H9 (cell line): ENCODE measurements at regions not wholly inside any gene's neighbourhood (a gene's known extent, or its start where the extent isn't known, plus 50 kb on each side); places are given as distances from the start of the nearest gene placed in this dataset.

Experiments
- DNase-seq: peaks from one replicate; pipeline ENCODE4 v3.0.0-alpha.2; 2017
- H2AFZ ChIP-seq: one replicate; pipeline ENCODE4 v1.6.1; 2013; ENCODE audit warnings: mild to moderate bottlenecking, low read length, control low read depth, moderate library complexity
- H2AK5ac ChIP-seq: 2 replicates; pipeline ENCODE4 v1.6.1; 2013; ENCODE audit warnings: low read length, control low read depth, mixed read lengths; ENCODE audit not compliant: insufficient read length
- H2BK120ac ChIP-seq: one replicate; pipeline ENCODE4 v1.6.1; 2013; ENCODE audit warnings: low read depth, mild to moderate bottlenecking, low read length, control low read depth, inconsistent platforms; ENCODE audit not compliant: poor library complexity, severe bottlenecking
- H2BK12ac ChIP-seq: 2 replicates; pipeline ENCODE4 v1.6.1; 2013; ENCODE audit warnings: low read length, control low read depth, mixed read lengths, low read depth; ENCODE audit not compliant: insufficient read length
- H2BK15ac ChIP-seq: 2 replicates; pipeline ENCODE4 v1.6.1; 2013; ENCODE audit warnings: low read depth, low read length, control low read depth
- H2BK20ac ChIP-seq: one replicate; pipeline ENCODE4 v1.6.1; 2013; ENCODE audit warnings: low read depth, mild to moderate bottlenecking, low read length, control low read depth, inconsistent platforms; ENCODE audit not compliant: poor library complexity, severe bottlenecking
- H2BK5ac ChIP-seq: 2 replicates; pipeline ENCODE4 v1.6.1; 2013; ENCODE audit warnings: low read length, control low read depth, mixed read lengths; ENCODE audit not compliant: insufficient read length
- H3K14ac ChIP-seq: 2 replicates; pipeline ENCODE4 v1.6.1; 2013; ENCODE audit warnings: low read length, control low read depth; ENCODE audit not compliant: insufficient read depth
- H3K18ac ChIP-seq: 2 replicates; pipeline ENCODE4 v1.6.1; 2013; ENCODE audit warnings: low read depth, mild to moderate bottlenecking, mixed read lengths, low read length, control low read depth; ENCODE audit not compliant: insufficient read length
- H3K23ac ChIP-seq: 2 replicates; pipeline ENCODE4 v1.6.1; 2013; ENCODE audit warnings: low read length, control low read depth, mixed read lengths, low read depth; ENCODE audit not compliant: insufficient read length
- H3K23me2 ChIP-seq: 2 replicates; pipeline ENCODE4 v1.6.1; 2013; ENCODE audit warnings: low read depth, mild to moderate bottlenecking, mixed read lengths, low read length, control low read depth; ENCODE audit not compliant: insufficient read length, poor library complexity, severe bottlenecking
- H3K27ac ChIP-seq: 2 replicates; pipeline ENCODE4 v1.5.1; 2013; ENCODE audit warnings: low read length, control low read depth, mixed read lengths, low read depth; ENCODE audit not compliant: insufficient read length
- H3K27me3 ChIP-seq: 2 replicates; pipeline ENCODE4 v1.6.1; 2013; ENCODE audit warnings: low read length, control low read depth, inconsistent platforms; ENCODE audit not compliant: insufficient read depth
- H3K4ac ChIP-seq: 2 replicates; pipeline ENCODE4 v1.6.1; 2013; ENCODE audit warnings: low read depth, mild to moderate bottlenecking, control low read depth, inconsistent platforms, low read length, moderate library complexity
- H3K4me1 ChIP-seq: 2 replicates; pipeline ENCODE4 v1.6.1; 2013; ENCODE audit warnings: low read length, control low read depth, inconsistent platforms; ENCODE audit not compliant: insufficient read depth
- H3K4me2 ChIP-seq: 2 replicates; pipeline ENCODE4 v1.6.1; 2013; ENCODE audit warnings: low read length, control low read depth, mixed read lengths; ENCODE audit not compliant: insufficient read length, insufficient read depth
- H3K56ac ChIP-seq: 2 replicates; pipeline ENCODE4 v1.6.1; 2013; ENCODE audit warnings: low read depth, mild to moderate bottlenecking, mixed read lengths, low read length, control low read depth; ENCODE audit not compliant: insufficient read length
- H3K79me1 ChIP-seq: 2 replicates; pipeline ENCODE4 v1.6.1; 2013; ENCODE audit warnings: low read depth, mild to moderate bottlenecking, moderate library complexity, low read length, control low read depth, inconsistent platforms; ENCODE audit not compliant: insufficient read depth, poor library complexity, severe bottlenecking
- H3K79me2 ChIP-seq: 2 replicates; pipeline ENCODE4 v1.6.1; 2013; ENCODE audit warnings: low read length, control low read depth, inconsistent platforms; ENCODE audit not compliant: insufficient read depth
- H3K9ac ChIP-seq: 2 replicates; pipeline ENCODE4 v1.6.1; 2013; ENCODE audit warnings: low read length, control low read depth, mixed read lengths; ENCODE audit not compliant: insufficient read length; ENCODE audit errors: extremely low read depth
- H3K9me3 ChIP-seq: one replicate; pipeline ENCODE4 v1.6.1; 2013; ENCODE audit warnings: low read depth, low read length, inconsistent platforms; ENCODE audit not compliant: control insufficient read depth
- H3T11ph ChIP-seq: one replicate; pipeline ENCODE4 v1.6.1; 2013; ENCODE audit warnings: mild to moderate bottlenecking, low read length, control low read depth, inconsistent platforms
- H4K20me1 ChIP-seq: one replicate; pipeline ENCODE4 v1.6.1; 2013; ENCODE audit not compliant: control insufficient read depth, insufficient read length, insufficient read depth
- H4K5ac ChIP-seq: 2 replicates; pipeline ENCODE4 v1.6.1; 2013; ENCODE audit warnings: low read depth, mild to moderate bottlenecking, mixed read lengths, low read length, control low read depth; ENCODE audit not compliant: insufficient read length
- H4K8ac ChIP-seq: replicated peaks from 2 replicates; pipeline ENCODE4 v1.6.1; 2013; ENCODE audit warnings: low read length, control low read depth, mixed read lengths, low read depth; ENCODE audit not compliant: insufficient read length
- H4K91ac ChIP-seq: 2 replicates; pipeline ENCODE4 v1.6.1; 2013; ENCODE audit warnings: low read depth, mild to moderate bottlenecking, moderate library complexity, mixed read lengths, low read length, control low read depth; ENCODE audit not compliant: insufficient read length
- H3K27ac Mint-ChIP-seq, 3 experiments: 2 replicates in 2 of 3; 3 replicates in 1 of 3; pipeline ENCODE4 v1.8.0; 2020 to 2021; ENCODE audit warnings: mixed read lengths in 3 of 3, mild to moderate bottlenecking in 1 of 3, moderate library complexity in 1 of 3
- H3K27me3 Mint-ChIP-seq: 2 replicates; pipeline ENCODE4 v1.8.0; 2021; ENCODE audit warnings: low read depth, mild to moderate bottlenecking, moderate library complexity, mixed read lengths
- H3K36me3 Mint-ChIP-seq, 3 experiments: 2 replicates in 2 of 3; 3 replicates in 1 of 3; pipeline ENCODE4 v1.8.0; 2020 to 2021; ENCODE audit warnings: low read depth in 3 of 3, mixed read lengths in 3 of 3; ENCODE audit not compliant: insufficient read depth in 1 of 3
- H3K4me1 Mint-ChIP-seq, 2 experiments: 2 replicates each; pipeline ENCODE4 v1.8.0; 2020; ENCODE audit warnings: mixed read lengths in 2 of 2
- H3K4me3 Mint-ChIP-seq, 2 experiments: 2 replicates in 1 of 2; 3 replicates in 1 of 2; pipeline ENCODE4 v1.8.0; 2020 to 2021; ENCODE audit warnings: mild to moderate bottlenecking in 2 of 2, mixed read lengths in 2 of 2, moderate library complexity in 1 of 2
- H3K9me3 Mint-ChIP-seq, 2 experiments: 2 replicates in 1 of 2; 3 replicates in 1 of 2; pipeline ENCODE4 v1.8.0; 2020; ENCODE audit warnings: mild to moderate bottlenecking in 2 of 2, mixed read lengths in 2 of 2, moderate library complexity in 1 of 2
- CTCF ChIP-seq: fragments of 200-600 bp; sonication (generic); conservative IDR thresholded peaks from 3 replicates; pipeline ENCODE4 v1.8.0; 2021; ENCODE audit warnings: antibody characterized with exemption, mild to moderate bottlenecking
- WGBS: extraction: QIAGEN DNeasy Blood & Tissue Kit; methylation state at CpG from one replicate; pipeline ENCODE4 v1.1.7; 2013; ENCODE audit warnings: missing lambda C conversion rate, low lambda C conversion rate, mixed read lengths; ENCODE audit not compliant: insufficient read length; ENCODE audit errors: extremely low coverage; 5-methylcytosine and 5-hydroxymethylcytosine counted together

DNA sequence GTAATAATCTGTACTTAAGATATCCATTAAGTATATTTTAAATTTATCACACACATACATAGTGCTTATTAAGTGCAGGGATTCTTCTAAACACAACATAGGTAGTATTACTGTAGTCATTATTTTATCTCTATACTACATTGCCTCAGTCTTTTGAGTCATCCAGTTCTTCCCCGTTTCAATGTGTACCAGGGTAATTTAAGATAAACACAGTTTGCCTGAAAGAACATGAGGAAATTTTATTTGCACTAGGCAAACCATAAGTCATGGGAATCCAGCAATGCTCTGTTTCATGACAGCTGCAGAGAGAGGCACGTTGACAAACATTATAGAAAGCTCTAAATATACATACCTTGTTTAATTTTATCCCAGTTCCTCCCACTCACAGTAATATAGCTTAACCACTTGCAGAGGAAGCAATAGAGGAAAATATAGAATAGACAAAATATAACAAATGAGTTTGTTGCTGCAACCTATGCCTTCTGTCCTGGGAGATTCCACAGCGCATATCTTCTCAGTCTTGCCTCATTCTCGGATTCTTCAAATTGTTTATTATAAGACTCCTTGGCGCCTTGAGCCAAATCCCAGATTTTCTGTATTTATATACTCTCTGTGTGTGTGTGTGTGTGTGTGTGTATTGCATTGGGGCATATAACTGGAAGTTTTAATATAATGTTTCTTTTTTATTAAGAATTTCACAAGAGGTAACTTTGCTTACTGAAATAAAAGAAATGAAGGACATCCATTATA lies 258.6 kb downstream of the FAM133A start:
- Histone ChIP-seq H3K4me1 (no peaks in the 10 kb centered on the region), H4K91ac (no peak overlapping the region), H3K4ac (no peak overlapping the region), H3T11ph (no peak overlapping the region), H2BK120ac (no peak overlapping the region), H4K5ac (no peak overlapping the region), H3K4me2 (no peak overlapping the region), H2AFZ (no peak overlapping the region), H3K14ac (no peak overlapping the region), H4K8ac (no peak overlapping the region), H3K79me1 (no peaks in the 10 kb centered on the region), H3K27ac (no peak overlapping the region), H2BK15ac (no peak overlapping the region), H3K18ac (no peak overlapping the region), H2BK12ac (no peak overlapping the region), H3K23ac (no peak overlapping the region), H3K9me3 (no peaks in the 10 kb centered on the region), H3K9ac (no peak overlapping the region), H2AK5ac (no peak overlapping the region), H2BK20ac (no peak overlapping the region), H3K27me3 (no peaks in the 10 kb centered on the region), H3K23me2 (no peaks in the 10 kb centered on the region), H3K56ac (no peak overlapping the region), H2BK5ac (no peak overlapping the region), H4K20me1 (no peaks in the 10 kb centered on the region), H3K79me2 (no peaks in the 10 kb centered on the region)
- WGBS: no CpG with 5 or more reads among the region's 5 CpGs
- no peak for DNase-seq
- H3K9me3 Mint-ChIP-seq: peaks cover 5 to 7% of the 10 kb centered on the region in 2 experiments; a peak in 4 of 5 replicates
- no peaks in the 10 kb centered on the region for H3K27me3 Mint-ChIP-seq
- no peak for TF ChIP-seq CTCF
- H3K36me3 Mint-ChIP-seq: peaks cover 5% of the 10 kb centered on the region in 3 experiments; a peak in 6 of 7 replicates
- no peak overlapping the region for H3K27ac Mint-ChIP-seq
- peaks cover 2 to 5% of the 10 kb centered on the region in 2 experiments; a peak in 2 of 4 replicates for H3K4me1 Mint-ChIP-seq
- H3K4me3 Mint-ChIP-seq: no peak overlapping the region
